SK-N-SH treated with all-trans-retinoic acid at 6 μM for 48 hours (cell line): ENCODE measurements at regions not wholly inside any gene's neighbourhood (a gene's known extent, or its start where the extent isn't known, plus 50 kb on each side); places are given as distances from the start of the nearest gene placed in this dataset.

Source experiments
- ARNTL ChIP-seq: fragments of 450-650 bp; formaldehyde crosslinking; IDR thresholded peaks from 2 replicates; pipeline ENCODE4 v1.5.0; 2020; ENCODE audit warnings: low read depth, mild to moderate bottlenecking, moderate library complexity, borderline replicate concordance
- ESRRG ChIP-seq: fragments of 250-450 bp; sonication (Bioruptor Pico); IDR thresholded peaks from 2 replicates; pipeline ENCODE4 v1.6.1; 2021; ENCODE audit warnings: mild to moderate bottlenecking
- RARB ChIP-seq: fragments of 250-450 bp; sonication (Bioruptor Pico); IDR thresholded peaks from 2 replicates; pipeline ENCODE4 v1.8.0; 2021; ENCODE audit warnings: mild to moderate bottlenecking, moderate library complexity
- ZC3H10 ChIP-seq: fragments of 250-450 bp; sonication (Bioruptor Pico); IDR thresholded peaks from 2 replicates; pipeline ENCODE4 v1.5.1; 2021; ENCODE audit warnings: mild to moderate bottlenecking, moderate library complexity
- ZNF565 ChIP-seq: fragments of 450-650 bp; formaldehyde crosslinking; conservative IDR thresholded peaks from 2 replicates; pipeline ENCODE4 v1.5.0; 2020; ENCODE audit warnings: low read depth, mild to moderate bottlenecking, moderate library complexity
- ZNF8 ChIP-seq: fragments of 450-650 bp; formaldehyde crosslinking; IDR thresholded peaks from 2 replicates; pipeline ENCODE4 v1.5.0; 2020; ENCODE audit warnings: mild to moderate bottlenecking, moderate library complexity

DNA sequence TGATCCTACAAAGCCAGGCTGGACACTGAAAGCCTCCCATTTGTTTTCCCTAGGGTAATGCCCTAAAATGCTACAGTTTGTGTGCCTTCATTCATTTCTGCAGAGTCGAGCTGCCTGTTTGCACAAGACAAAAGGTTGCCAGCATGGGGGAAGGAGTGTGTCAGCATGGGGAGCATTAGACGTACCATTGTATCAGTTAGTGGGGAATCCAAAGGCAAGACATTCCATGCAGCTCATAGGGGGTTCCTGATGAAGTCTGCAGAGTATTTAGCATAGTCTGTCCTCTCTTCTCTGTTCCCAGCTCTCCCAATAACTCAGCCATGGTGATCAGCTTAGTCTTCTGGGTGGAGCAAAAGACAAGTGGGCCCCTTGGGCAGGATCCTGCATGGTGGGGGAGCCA, 276.9 kb upstream of the PCDH7 start:
- TF ChIP-seq ZNF565 (CRISPR knock-in tag) (no peak), ZC3H10 (no peak), ESRRG (CRISPR knock-in tag) (no peak), ARNTL (CRISPR knock-in tag) (no peak), ZNF8 (CRISPR knock-in tag) (no peak), RARB (CRISPR knock-in tag) (no peak)
